DND-41 (cell line): ENCODE measurements at regions not wholly inside any gene's neighbourhood (a gene's known extent, or its start where the extent isn't known, plus 50 kb on each side); places are given as distances from the start of the nearest gene placed in this dataset.

ENCODE experiments used
- ATAC-seq: fragments of 200-7000 bp; cut with Tn5 transposase; 3 replicates; pipeline ENCODE4 v1.9.1; 2021; ENCODE audit warnings: low read depth; ENCODE audit not compliant: insufficient read depth
- DNase-seq: peaks from one replicate; pipeline ENCODE4 v3.0.0-alpha.2; 2020
- H2AFZ ChIP-seq: 2 replicates; pipeline ENCODE4 v1.6.0; 2012; ENCODE audit warnings: low read depth, low read length
- H3K27ac ChIP-seq: 2 replicates; pipeline ENCODE4 v1.5.1; 2012; ENCODE audit warnings: low read length, inconsistent platforms
- H3K27me3 ChIP-seq: fragments of 200-600 bp; sonication (generic); 2 replicates; pipeline ENCODE4 v1.6.0; 2012; ENCODE audit warnings: low read length, mild to moderate bottlenecking, inconsistent platforms; ENCODE audit not compliant: insufficient read depth, poor library complexity
- H3K36me3 ChIP-seq: 2 replicates; pipeline ENCODE4 v1.5.1; 2012; ENCODE audit warnings: low read length, inconsistent platforms; ENCODE audit not compliant: insufficient read depth
- H3K4me1 ChIP-seq: 2 replicates; pipeline ENCODE4 v1.5.1; 2012; ENCODE audit warnings: mild to moderate bottlenecking, low read length; ENCODE audit not compliant: insufficient read depth
- H3K4me2 ChIP-seq: 2 replicates; pipeline ENCODE4 v1.6.0; 2012; ENCODE audit warnings: mild to moderate bottlenecking, moderate library complexity, low read length, inconsistent platforms; ENCODE audit not compliant: insufficient read depth
- H3K4me3 ChIP-seq, 2 experiments: fragments of 200-600 bp in 1 of 2; shearing (Covaris generic) in 1 of 2; 2 replicates each; pipeline ENCODE4 v1.5.1; 2012 to 2016; ENCODE audit warnings: inconsistent platforms in 2 of 2, low read length in 2 of 2, mild to moderate bottlenecking in 2 of 2, low read depth in 1 of 2, moderate library complexity in 1 of 2
- H3K79me2 ChIP-seq: 2 replicates; pipeline ENCODE4 v1.6.0; 2012; ENCODE audit warnings: low read length, inconsistent platforms; ENCODE audit not compliant: insufficient read depth
- H3K9ac ChIP-seq: 2 replicates; pipeline ENCODE4 v1.6.0; 2012; ENCODE audit warnings: low read depth, mild to moderate bottlenecking, inconsistent platforms, low read length, moderate library complexity
- H3K9me3 ChIP-seq: 2 replicates; pipeline ENCODE4 v1.5.1; 2012; ENCODE audit warnings: low read length, moderate library complexity, mild to moderate bottlenecking, inconsistent platforms; ENCODE audit not compliant: insufficient read depth, severe bottlenecking
- H4K20me1 ChIP-seq: 2 replicates; pipeline ENCODE4 v1.6.0; 2012; ENCODE audit warnings: low read length; ENCODE audit not compliant: insufficient read depth
- EZH2 ChIP-seq: IDR thresholded peaks from 3 replicates; pipeline ENCODE4 v1.6.1; 2012; ENCODE audit warnings: borderline replicate concordance, low read depth, mild to moderate bottlenecking, moderate library complexity, low read length, inconsistent platforms; ENCODE audit not compliant: severe bottlenecking
- TF ChIP-seq, protein P1 (sequence below): IDR thresholded peaks from 2 replicates; pipeline ENCODE4 v1.5.1; 2012; ENCODE audit warnings: borderline replicate concordance, low read length, moderate library complexity, mild to moderate bottlenecking; ENCODE audit not compliant: poor library complexity, severe bottlenecking; ENCODE audit errors: extremely low read depth

DNA sequence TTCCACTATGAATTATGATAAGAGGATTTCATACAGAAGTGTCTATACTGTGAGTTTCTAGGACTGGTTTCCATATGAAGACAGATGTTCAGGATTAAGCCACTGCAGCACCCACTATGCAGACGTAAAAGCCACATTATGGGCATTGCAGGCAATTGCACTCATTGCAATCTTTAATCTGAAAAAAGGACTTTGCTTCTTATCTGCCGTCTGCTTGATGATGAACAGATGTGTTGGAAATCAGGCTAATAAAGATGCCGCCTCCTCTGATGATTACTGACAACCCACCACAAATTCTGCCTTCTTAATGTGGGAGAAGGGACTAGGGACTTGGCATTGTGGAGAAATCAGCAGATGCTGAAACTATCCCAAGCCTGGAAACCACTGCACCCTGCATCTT is 276.9 kb downstream of the IRF8 start:
- no peaks in the 10 kb centered on the region for H3K79me2 ChIP-seq
- no peaks in the 10 kb centered on the region for H4K20me1 ChIP-seq
- H3K4me2 ChIP-seq: no peak overlapping the region
- H3K9ac ChIP-seq: no peak overlapping the region
- no peaks in the 10 kb centered on the region for H3K4me1 ChIP-seq
- H3K27me3 ChIP-seq: no peaks in the 10 kb centered on the region
- no peak for DNase-seq
- no peak for ATAC-seq
- H2AFZ ChIP-seq: no peak overlapping the region
- H3K36me3 ChIP-seq: no peaks in the 10 kb centered on the region
- no peak overlapping the region for H3K27ac ChIP-seq
- no peak overlapping the region for H3K4me3 ChIP-seq
- H3K9me3 ChIP-seq: no peaks in the 10 kb centered on the region
- no peak for TF ChIP-seq EZH2
- TF ChIP-seq, protein P1, sequence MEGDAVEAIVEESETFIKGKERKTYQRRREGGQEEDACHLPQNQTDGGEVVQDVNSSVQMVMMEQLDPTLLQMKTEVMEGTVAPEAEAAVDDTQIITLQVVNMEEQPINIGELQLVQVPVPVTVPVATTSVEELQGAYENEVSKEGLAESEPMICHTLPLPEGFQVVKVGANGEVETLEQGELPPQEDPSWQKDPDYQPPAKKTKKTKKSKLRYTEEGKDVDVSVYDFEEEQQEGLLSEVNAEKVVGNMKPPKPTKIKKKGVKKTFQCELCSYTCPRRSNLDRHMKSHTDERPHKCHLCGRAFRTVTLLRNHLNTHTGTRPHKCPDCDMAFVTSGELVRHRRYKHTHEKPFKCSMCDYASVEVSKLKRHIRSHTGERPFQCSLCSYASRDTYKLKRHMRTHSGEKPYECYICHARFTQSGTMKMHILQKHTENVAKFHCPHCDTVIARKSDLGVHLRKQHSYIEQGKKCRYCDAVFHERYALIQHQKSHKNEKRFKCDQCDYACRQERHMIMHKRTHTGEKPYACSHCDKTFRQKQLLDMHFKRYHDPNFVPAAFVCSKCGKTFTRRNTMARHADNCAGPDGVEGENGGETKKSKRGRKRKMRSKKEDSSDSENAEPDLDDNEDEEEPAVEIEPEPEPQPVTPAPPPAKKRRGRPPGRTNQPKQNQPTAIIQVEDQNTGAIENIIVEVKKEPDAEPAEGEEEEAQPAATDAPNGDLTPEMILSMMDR: no peak

DNA sequence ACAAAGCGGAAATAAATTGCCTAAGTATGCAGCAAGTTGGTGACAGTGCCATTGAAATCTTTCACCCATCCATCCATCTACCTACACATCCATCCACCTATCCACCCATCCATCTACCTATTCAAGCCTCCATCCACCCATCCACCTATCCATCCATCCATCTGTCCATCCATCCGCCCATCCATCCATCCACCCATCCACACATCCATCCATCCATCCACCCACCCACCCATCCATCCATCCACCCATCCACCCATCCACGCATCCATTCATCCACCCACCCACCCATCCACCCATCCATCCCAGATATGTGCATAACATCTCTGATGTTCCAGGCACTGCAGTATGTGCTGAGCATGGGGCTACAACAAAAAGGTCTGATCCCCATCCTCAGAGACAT is 277.5 kb downstream of the IRF8 start:
- H3K79me2 ChIP-seq: no peaks in the 10 kb centered on the region
- H3K4me2 ChIP-seq: no peak overlapping the region
- no peak for TF ChIP-seq EZH2
- TF ChIP-seq, protein P1: no peak
- H3K9me3 ChIP-seq: no peaks in the 10 kb centered on the region
- H2AFZ ChIP-seq: no peak overlapping the region
- DNase-seq: no peak
- no peak for ATAC-seq
- no peaks in the 10 kb centered on the region for H3K4me1 ChIP-seq
- no peaks in the 10 kb centered on the region for H3K27me3 ChIP-seq
- no peaks in the 10 kb centered on the region for H4K20me1 ChIP-seq
- H3K36me3 ChIP-seq: no peaks in the 10 kb centered on the region
- no peak overlapping the region for H3K4me3 ChIP-seq
- no peak overlapping the region for H3K9ac ChIP-seq
- no peak overlapping the region for H3K27ac ChIP-seq

DNA sequence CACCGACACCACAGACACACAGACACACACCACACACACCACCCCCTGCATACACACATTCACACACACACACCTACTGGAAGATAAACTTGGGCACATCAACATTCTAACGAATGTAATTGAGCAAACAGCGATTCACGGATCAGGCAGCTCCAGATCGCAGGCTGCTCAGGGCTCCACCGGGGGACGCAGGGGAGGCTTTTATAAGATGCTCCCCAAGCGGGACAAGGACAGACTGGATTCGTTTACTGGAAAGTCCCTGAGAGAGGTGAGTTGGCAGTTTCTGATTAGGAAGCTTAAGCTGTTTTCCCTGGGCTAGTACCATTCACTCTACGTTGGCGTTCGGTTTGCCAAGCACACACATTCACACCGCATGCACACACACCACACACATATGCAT is 281.3 kb downstream of the IRF8 start:
- Histone ChIP-seq H3K4me3 (no peak overlapping the region), H3K36me3 (no peaks in the 10 kb centered on the region), H3K9ac (no peak overlapping the region), H3K4me1 (no peaks in the 10 kb centered on the region), H3K27me3 (peaks cover 2% of the 10 kb centered on the region), H2AFZ (no peak overlapping the region), H3K9me3 (no peaks in the 10 kb centered on the region), H3K79me2 (no peaks in the 10 kb centered on the region), H4K20me1 (no peaks in the 10 kb centered on the region), H3K27ac (no peak overlapping the region), H3K4me2 (no peak overlapping the region)
- ATAC-seq: no peak
- TF ChIP-seq EZH2: no peak
- TF ChIP-seq, protein P1: no peak
- DNase-seq: no peak

DNA sequence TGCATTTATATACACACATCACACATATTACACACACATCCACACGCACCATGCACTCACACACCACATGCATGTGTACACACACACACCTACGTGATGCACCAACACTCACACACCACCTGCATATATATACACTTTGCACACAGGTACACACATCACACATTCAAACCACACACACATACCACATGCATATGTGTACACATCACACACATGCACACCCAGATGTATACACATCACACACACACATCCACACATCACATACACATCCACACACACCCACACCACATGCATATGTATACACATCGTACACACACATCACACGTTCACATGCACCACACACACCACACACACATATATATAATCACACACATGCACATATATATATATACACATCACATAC is 281.8 kb downstream of the IRF8 start:
- Histone ChIP-seq H4K20me1 (no peaks in the 10 kb centered on the region), H3K4me2 (no peak overlapping the region), H3K9ac (no peak overlapping the region), H2AFZ (no peak overlapping the region), H3K9me3 (no peaks in the 10 kb centered on the region), H3K4me1 (no peaks in the 10 kb centered on the region), H3K36me3 (no peaks in the 10 kb centered on the region), H3K27me3 (peaks cover 2% of the 10 kb centered on the region), H3K79me2 (no peaks in the 10 kb centered on the region), H3K4me3 (no peak overlapping the region), H3K27ac (no peak overlapping the region)
- TF ChIP-seq EZH2: no peak
- TF ChIP-seq, protein P1: no peak
- DNase-seq: no peak
- ATAC-seq: no peak
